Psoas muscle (tissue), 7 donors: ENCODE measurements at regions not wholly inside any gene's neighbourhood (a gene's known extent, or its start where the extent isn't known, plus 50 kb on each side); places are given as distances from the start of the nearest gene placed in this dataset.
A peak's percentile ranks its signal among the peaks of the same experiment; 100 is the strongest.

ENCODE experiments used
- ATAC-seq, 4 donors: fragments of 200-7000 bp; cut with Tn5 transposase; one replicate each; pipeline ENCODE4 v1.9.1; 2020; ENCODE audit warnings: moderate library complexity in 3 of 4, mild to moderate bottlenecking in 2 of 4
- DNase-seq, 2 donors: peaks; one replicate each; pipeline ENCODE4 v3.0.0-alpha.2; 2020
- H3K27ac ChIP-seq: fragments of 200-600 bp; one replicate; pipeline ENCODE4 v1.8.0; 2022
- H3K27me3 ChIP-seq, 3 donors: fragments of 200-600 bp in 1 of 3; one replicate each; pipeline versions ENCODE4 v1.6.1 to v1.8.0; 2013 to 2022; ENCODE audit warnings: low read length in 2 of 3, mild to moderate bottlenecking in 2 of 3, moderate library complexity in 1 of 3; ENCODE audit not compliant: insufficient read depth in 3 of 3
- H3K36me3 ChIP-seq, 2 donors: fragments of 200-600 bp in 1 of 2; one replicate each; pipeline versions ENCODE4 v1.6.1 to v1.8.0; 2013 to 2022; ENCODE audit warnings: low read depth in 1 of 2, mild to moderate bottlenecking in 1 of 2, moderate library complexity in 1 of 2; ENCODE audit not compliant: insufficient read depth in 1 of 2
- H3K4me1 ChIP-seq: fragments of 200-600 bp; one replicate; pipeline ENCODE4 v1.8.0; 2022
- H3K4me3 ChIP-seq: fragments of 200-600 bp; one replicate; pipeline ENCODE4 v1.8.0; 2022; ENCODE audit warnings: mild to moderate bottlenecking
- H3K9me3 ChIP-seq: fragments of 200-600 bp; one replicate; pipeline ENCODE4 v1.8.0; 2022
- WGBS, 3 donors: extraction: QIAGEN DNeasy Blood & Tissue Kit; methylation state at CpG; one replicate each; pipeline versions ENCODE4 v1.1.6 to v1.1.7; 2013; 5-methylcytosine and 5-hydroxymethylcytosine counted together
- intact Hi-C, 2 donors: fragments of 100-400 bp; cut with DNase I; formaldehyde crosslinking; loops; one replicate each; pipeline versions ENCODE4 v1.11.0 to v1.14.2; 2022
- TF ChIP-seq, protein P1 (sequence below): fragments of 200-600 bp; IDR thresholded peaks from one replicate; pipeline ENCODE4 v1.8.0; 2022; ENCODE audit warnings: antibody characterized with exemption
- donor health status: healthy with polysubstance abuse.
- donor health status: DM: no; HTN: no; CAD: no; lungs with moderate emphysema.
- donor health status: Bipolar disorder and iron deficiency.
- donor health status: healthy.
- donor health status: DM: yes; HTN: yes; CAD: no.
- donor health status: DM: no; HTN: no; CAD: no.
- donor health status: DM: yes; HTN: yes; CAD: no.

DNA sequence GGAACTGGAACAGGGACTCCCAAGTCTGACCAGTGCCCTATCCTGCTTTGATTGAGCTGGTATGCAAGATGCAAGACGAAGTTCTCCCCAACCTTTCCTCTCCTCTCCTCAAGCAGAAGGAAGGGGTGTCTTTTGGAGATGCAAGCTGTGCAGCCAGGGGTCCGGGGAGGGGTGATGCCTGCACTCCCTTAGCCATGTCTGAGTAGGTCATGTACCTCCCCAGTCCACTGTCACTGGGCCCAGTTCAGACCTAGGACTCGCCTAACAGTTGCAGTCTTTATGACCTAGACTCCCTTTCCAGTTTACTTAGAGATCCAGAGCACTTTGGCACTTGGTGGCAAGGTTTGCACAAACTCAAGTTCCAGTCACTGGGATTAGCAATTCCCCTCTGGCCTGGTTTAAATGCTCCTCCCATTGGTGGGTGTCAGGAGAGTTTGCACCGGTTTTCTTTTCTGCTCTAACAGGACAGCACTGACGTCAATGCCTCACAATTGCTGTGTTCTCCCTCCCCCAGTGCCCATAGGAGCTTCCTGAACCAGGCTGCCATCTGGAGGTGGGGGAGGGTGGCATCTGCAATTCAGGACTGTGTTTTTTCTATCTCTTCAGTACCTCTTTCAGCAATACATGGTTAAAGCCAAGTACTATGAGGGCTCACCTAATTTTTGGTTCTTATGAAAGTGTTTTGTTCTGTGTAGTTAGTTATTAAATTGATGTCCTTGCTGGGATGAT is 782.2 kb downstream of the ARAP2 start:
- no peaks in the 10 kb centered on the region for H3K4me1 ChIP-seq
- intact Hi-C loops, result no loop called here
- ATAC-seq, result no peak
- H3K36me3 ChIP-seq, result no peaks in the 10 kb centered on the region
- no peaks in the 10 kb centered on the region for H3K27me3 ChIP-seq
- H3K9me3 ChIP-seq, result no peaks in the 10 kb centered on the region
- TF ChIP-seq, protein P1, sequence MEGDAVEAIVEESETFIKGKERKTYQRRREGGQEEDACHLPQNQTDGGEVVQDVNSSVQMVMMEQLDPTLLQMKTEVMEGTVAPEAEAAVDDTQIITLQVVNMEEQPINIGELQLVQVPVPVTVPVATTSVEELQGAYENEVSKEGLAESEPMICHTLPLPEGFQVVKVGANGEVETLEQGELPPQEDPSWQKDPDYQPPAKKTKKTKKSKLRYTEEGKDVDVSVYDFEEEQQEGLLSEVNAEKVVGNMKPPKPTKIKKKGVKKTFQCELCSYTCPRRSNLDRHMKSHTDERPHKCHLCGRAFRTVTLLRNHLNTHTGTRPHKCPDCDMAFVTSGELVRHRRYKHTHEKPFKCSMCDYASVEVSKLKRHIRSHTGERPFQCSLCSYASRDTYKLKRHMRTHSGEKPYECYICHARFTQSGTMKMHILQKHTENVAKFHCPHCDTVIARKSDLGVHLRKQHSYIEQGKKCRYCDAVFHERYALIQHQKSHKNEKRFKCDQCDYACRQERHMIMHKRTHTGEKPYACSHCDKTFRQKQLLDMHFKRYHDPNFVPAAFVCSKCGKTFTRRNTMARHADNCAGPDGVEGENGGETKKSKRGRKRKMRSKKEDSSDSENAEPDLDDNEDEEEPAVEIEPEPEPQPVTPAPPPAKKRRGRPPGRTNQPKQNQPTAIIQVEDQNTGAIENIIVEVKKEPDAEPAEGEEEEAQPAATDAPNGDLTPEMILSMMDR, result no peak
- 58 to 63% (median 61%) methylated on average over 5 of the region's 5 CpGs for WGBS, 3 donors
- no peak overlapping the region for H3K27ac ChIP-seq
- no peak overlapping the region for H3K4me3 ChIP-seq
- no peak for DNase-seq

DNA sequence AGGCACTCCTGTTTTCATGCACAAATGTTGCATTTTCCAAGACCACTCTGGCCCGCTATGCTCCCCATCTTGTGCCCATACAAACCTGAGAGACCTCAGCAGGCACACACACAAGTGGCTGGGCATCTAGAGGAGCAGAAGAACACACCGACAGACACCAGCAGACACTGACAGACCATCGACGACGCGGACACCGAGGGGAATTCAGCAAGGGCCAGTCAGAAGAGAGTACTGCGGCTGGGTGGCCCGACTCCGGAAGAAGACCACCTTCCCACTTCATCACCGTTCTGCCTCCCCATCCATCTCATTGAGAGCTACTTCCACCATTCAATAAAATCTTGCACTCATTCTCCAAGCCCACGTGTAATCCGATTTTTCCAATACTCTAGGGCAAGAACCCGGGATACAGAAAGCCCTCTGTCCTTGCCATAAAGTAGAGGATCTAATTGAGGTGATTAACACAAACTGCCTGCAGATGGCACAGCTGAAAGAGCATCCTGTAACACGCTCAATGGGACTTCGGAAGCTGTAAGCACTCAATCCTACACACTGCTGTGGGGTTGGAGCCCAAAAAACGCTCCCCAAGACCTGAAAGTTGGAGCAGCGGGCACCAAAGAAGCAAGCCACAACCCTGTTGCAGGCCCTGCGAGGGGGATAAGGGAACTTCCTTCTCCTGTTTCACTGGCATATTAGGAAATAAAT is 780.9 kb downstream of the ARAP2 start:
- H3K27ac ChIP-seq, result no peak overlapping the region
- intact Hi-C loops, result no loop called here
- H3K27me3 ChIP-seq, result no peaks in the 10 kb centered on the region
- H3K4me3 ChIP-seq, result no peak overlapping the region
- H3K4me1 ChIP-seq, result no peaks in the 10 kb centered on the region
- H3K36me3 ChIP-seq, result no peaks in the 10 kb centered on the region
- ATAC-seq (no peak), DNase-seq (peak in 1 of 2 donors; percentile 29)
- no peaks in the 10 kb centered on the region for H3K9me3 ChIP-seq
- 84 to 86% (median 85%) methylated on average over 19 of the region's 19 CpGs for WGBS, 3 donors
- TF ChIP-seq, protein P1, result no peak

DNA sequence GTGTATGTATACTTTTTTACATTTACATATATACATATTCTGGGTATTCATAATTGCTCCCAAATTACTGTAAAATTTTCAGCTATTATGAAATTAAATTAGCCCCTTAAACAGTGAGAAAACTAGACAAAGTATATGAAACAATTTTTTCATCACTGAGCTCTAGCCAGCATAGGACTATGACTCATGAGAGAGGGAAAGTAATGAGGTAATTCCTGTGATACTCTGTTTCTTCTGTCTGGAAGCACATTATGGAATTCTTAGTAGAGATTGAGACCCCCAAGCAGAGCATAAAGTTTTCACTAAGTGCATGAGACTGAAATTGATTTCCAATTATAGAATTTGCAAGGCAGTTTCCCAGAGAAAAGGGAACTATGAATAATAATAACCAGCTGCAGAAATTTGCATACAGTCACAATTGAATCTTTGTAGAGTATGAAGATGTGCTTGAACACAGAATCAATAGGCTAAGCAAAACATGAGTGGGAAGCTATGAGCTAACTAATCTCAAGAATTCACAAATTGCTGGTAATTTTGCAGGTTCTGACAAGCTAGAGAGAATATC is 779.3 kb downstream of the ARAP2 start:
- Histone ChIP-seq H3K4me3 (no peak overlapping the region), H3K27ac (no peak overlapping the region), H3K36me3 (no peaks in the 10 kb centered on the region), H3K9me3 (no peaks in the 10 kb centered on the region), H3K4me1 (no peaks in the 10 kb centered on the region), H3K27me3 (no peaks in the 10 kb centered on the region)
- ATAC-seq (no peak), DNase-seq (no peak)
- TF ChIP-seq, protein P1, result no peak
- intact Hi-C loops, result no loop called here

DNA sequence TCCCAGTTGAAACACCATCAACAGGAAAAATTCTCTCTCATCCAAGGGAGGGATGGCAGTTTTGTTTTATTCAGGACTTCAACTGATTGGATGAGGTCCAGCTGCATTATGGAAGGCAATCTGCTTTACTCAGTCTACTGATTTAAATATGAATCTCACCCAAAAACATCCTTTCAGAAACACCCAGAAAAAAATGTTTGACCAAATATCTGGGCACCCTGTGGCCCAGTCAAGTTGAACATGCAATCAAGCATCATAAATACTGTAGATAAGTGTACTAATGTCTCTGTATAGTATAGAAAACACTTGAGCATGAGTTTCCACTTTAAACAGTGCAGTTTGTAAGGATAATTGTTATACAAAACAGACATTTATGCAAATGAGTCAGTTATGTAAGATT is 753.2 kb downstream of the ARAP2 start:
- Histone ChIP-seq H3K27me3 (no peaks in the 10 kb centered on the region), H3K9me3 (no peaks in the 10 kb centered on the region), H3K4me3 (no peak overlapping the region), H3K4me1 (no peaks in the 10 kb centered on the region), H3K27ac (no peak overlapping the region), H3K36me3 (no peaks in the 10 kb centered on the region)
- TF ChIP-seq, protein P1, result no peak
- intact Hi-C loops, result no loop called here
- DNase-seq (no peak), ATAC-seq (no peak)
